HG02588 (cell line): ENCODE measurements at regions not wholly inside any gene's neighbourhood (a gene's known extent, or its start where the extent isn't known, plus 50 kb on each side); places are given as distances from the start of the nearest gene placed in this dataset.
"Not testable (repeated sequence)": the region's sequence is repeated elsewhere in the genome, so short reads cannot be mapped to it uniquely, and the experiment has no call there.

ENCODE experiments used
- ATAC-seq: cut with Tn5 transposase; IDR thresholded peaks from one replicate; pipeline ENCODE4 v1.9.1; 2021; ENCODE audit warnings: mild to moderate bottlenecking, moderate library complexity; ENCODE audit not compliant: unreplicated experiment

GRCh38 chr3:177646749-177647148 lies 449.5 kb upstream of the TBL1XR1 start:
- peak; percentile 54 for ATAC-seq

GRCh38 chr3:177647341-177647740 lies 450.1 kb upstream of the TBL1XR1 start:
- ATAC-seq, result no peak

GRCh38 chr3:177647876-177648275 lies 450.6 kb upstream of the TBL1XR1 start:
- ATAC-seq, result no peak

- ATAC-seq, result peak; percentile 60
Measured at GRCh38 chr3:177652556-177653291, 455.4 kb upstream of the TBL1XR1 start.

- ATAC-seq, result no peak
Measured at GRCh38 chr3:177657243-177657642, 460.0 kb upstream of the TBL1XR1 start.

GRCh38 chr3:177658354-177658753 lies 461.1 kb upstream of the TBL1XR1 start:
- ATAC-seq, result no peak

- ATAC-seq, result not testable (repeated sequence)
Measured at GRCh38 chr3:177664380-177665103, 467.3 kb upstream of the TBL1XR1 start.

GRCh38 chr3:177665122-177665808 lies 468.0 kb upstream of the TBL1XR1 start:
- ATAC-seq, result no peak

GRCh38 chr3:177672252-177672911 lies 475.1 kb upstream of the TBL1XR1 start:
- ATAC-seq, result no peak

GRCh38 chr3:177673112-177673914 lies 476.0 kb upstream of the TBL1XR1 start:
- ATAC-seq, result no peak

- no peak for ATAC-seq
Measured at GRCh38 chr3:177674186-177674585, 476.9 kb upstream of the TBL1XR1 start.

- ATAC-seq, result no peak
Measured at GRCh38 chr3:177676148-177676547, 478.9 kb upstream of the TBL1XR1 start.

GRCh38 chr3:177676947-177677587 lies 479.8 kb upstream of the TBL1XR1 start:
- no peak for ATAC-seq

GRCh38 chr3:177679568-177680471 lies 482.5 kb upstream of the TBL1XR1 start:
- ATAC-seq, result peak; percentile 64

GRCh38 chr3:177680472-177680821 lies 483.2 kb upstream of the TBL1XR1 start:
- ATAC-seq, result no peak

GRCh38 chr3:177681156-177681555 lies 483.9 kb upstream of the TBL1XR1 start:
- ATAC-seq, result no peak

GRCh38 chr3:177681852-177682251 lies 484.6 kb upstream of the TBL1XR1 start:
- ATAC-seq, result no peak

- no peak for ATAC-seq
Measured at GRCh38 chr3:177683586-177683985, 486.3 kb upstream of the TBL1XR1 start.

- ATAC-seq, result no peak
Measured at GRCh38 chr3:177686671-177687070, 489.4 kb upstream of the TBL1XR1 start.
